Heart left ventricle (tissue), 13 donors: ENCODE measurements at regions not wholly inside any gene's neighbourhood (a gene's known extent, or its start where the extent isn't known, plus 50 kb on each side); places are given as distances from the start of the nearest gene placed in this dataset.

Experiments used
- POLR2A ChIP-seq, 2 donors: fragments of 450-650 bp; IDR thresholded peaks; one replicate each; pipeline ENCODE4 v1.6.1; 2017; ENCODE audit warnings: antibody characterized with exemption in 2 of 2, mild to moderate bottlenecking in 2 of 2, moderate library complexity in 2 of 2
- TF ChIP-seq, protein P1 (sequence below), 12 donors: fragments of 200-600 bp; sonication (generic) in 4 of 12; IDR thresholded peaks; one replicate each; pipeline versions ENCODE4 v1.5.0 to v1.8.0; 2018 to 2022; ENCODE audit warnings: antibody characterized with exemption in 12 of 12, mild to moderate bottlenecking in 5 of 12
- donor health status: ischemic (EF 13 %, LVEDD 7.1; RV severe dilation, severe dysfunction).
- donor health status: DM: no; HTN: yes; CAD: no.
- donor health status: DM: no; HTN: no; CAD: no.
- donor health status: ischemic (EF 25% LVEDD 6.9; RV normal size, moderate dysfunction).
- donor health status: ischemic (EF 25% LVEDD 5.7; RV mildly dilated, moderate dysfunction).
- donor health status: ischemic (EF 35%, LVEDD 5.7; RV mildly dilated, moderate dysfunction).
- donor health status: nonischemic (EF 11% LVEDD 7.7; RV severe dilation, severe dysfunction).
- donor health status: DM: yes; HTN: yes; CAD: no.
- donor health status: PGD.
- donor health status: ischemic (EF 29% LVEDD 5.4; RV normal size, mild dysfunction).
- donor health status: nonischemic (EF 23%, LVEDD 6.1; RV moderate dilation, normal function).

DNA sequence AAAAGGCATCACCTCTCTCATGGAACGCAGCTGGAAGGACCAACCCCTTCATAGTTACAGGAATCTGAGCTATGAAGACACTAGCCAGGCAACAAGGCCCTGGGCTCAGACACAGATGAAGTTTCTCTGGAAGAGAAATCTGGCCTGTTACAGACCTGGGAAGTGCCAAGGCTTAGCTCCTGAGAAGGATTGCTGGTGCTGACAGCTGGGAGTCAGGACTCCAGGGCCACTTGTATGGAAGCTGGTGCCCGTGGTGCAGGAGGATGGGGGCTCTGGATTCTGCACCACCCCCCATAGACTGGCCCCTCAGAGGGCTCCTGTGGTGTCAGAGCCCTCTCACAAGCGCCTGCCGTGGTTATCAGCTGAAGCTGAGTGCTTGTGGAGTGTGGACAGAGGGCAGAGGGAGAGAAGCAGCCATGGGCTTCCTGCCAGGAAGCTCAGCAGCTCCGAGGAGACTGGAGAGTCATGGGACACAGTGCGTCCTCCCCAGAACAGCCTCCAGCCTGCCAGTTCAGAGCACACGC lies 87.3 kb upstream of the LCLAT1 start:
- TF ChIP-seq, protein P1, sequence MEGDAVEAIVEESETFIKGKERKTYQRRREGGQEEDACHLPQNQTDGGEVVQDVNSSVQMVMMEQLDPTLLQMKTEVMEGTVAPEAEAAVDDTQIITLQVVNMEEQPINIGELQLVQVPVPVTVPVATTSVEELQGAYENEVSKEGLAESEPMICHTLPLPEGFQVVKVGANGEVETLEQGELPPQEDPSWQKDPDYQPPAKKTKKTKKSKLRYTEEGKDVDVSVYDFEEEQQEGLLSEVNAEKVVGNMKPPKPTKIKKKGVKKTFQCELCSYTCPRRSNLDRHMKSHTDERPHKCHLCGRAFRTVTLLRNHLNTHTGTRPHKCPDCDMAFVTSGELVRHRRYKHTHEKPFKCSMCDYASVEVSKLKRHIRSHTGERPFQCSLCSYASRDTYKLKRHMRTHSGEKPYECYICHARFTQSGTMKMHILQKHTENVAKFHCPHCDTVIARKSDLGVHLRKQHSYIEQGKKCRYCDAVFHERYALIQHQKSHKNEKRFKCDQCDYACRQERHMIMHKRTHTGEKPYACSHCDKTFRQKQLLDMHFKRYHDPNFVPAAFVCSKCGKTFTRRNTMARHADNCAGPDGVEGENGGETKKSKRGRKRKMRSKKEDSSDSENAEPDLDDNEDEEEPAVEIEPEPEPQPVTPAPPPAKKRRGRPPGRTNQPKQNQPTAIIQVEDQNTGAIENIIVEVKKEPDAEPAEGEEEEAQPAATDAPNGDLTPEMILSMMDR (IDR thresholded peaks at IDR 0.05) = no peak
- no peak for TF ChIP-seq POLR2A (IDR thresholded peaks at IDR 0.05)
